ENCODE measurements at regions not wholly inside any gene's neighbourhood (a gene's known extent, or its start where the extent isn't known, plus 50 kb on each side); places are given as distances from the start of the nearest gene placed in this dataset.

GRCh38 chr1:71311376-71311775 is 230.5 kb upstream of the ZRANB2 start:
- DNase-seq (ENCODE audit: extremely low read depth in 1 of 4, low spot score in 3 of 4) = no peak
- Histone ChIP-seq H3K36me3 (ENCODE audit: control insufficient read depth, insufficient read depth, low read length) (no peaks in the 10 kb centered on the region), H3K9ac (ENCODE audit: insufficient read depth in 1 of 2, low read depth in 2 of 2, low read length in 2 of 2) (no peak overlapping the region), H4K20me1 (replicated peaks; ENCODE audit: control insufficient read depth, insufficient read depth, low read length) (no peaks in the 10 kb centered on the region), H3K27me3 (ENCODE audit: control insufficient read depth in 2 of 2, insufficient read depth in 2 of 2, low read length in 2 of 2) (no peaks in the 10 kb centered on the region), H3K79me2 (ENCODE audit: control insufficient read depth, insufficient read depth, low read length) (no peaks in the 10 kb centered on the region), H2AFZ (ENCODE audit: low read depth, low read length) (no peak overlapping the region), H3K4me2 (ENCODE audit: insufficient read depth, low read length) (no peak overlapping the region), H3K9me3 (replicated peaks; ENCODE audit: control insufficient read depth, insufficient read depth, low read depth, low read length) (no peaks in the 10 kb centered on the region; the same call in 1 of the 2 replicates), H3K4me1 (replicated peaks in 1 of 2; ENCODE audit: control insufficient read depth in 2 of 2, insufficient read depth in 2 of 2, low read length in 2 of 2) (no peaks in the 10 kb centered on the region), H3K4me3 (no peak overlapping the region), H3K27ac (ENCODE audit: extremely low read depth, low read depth, low read length) (no peak overlapping the region), H3K9me1 (ENCODE audit: control insufficient read depth, insufficient read depth, low read length) (no peaks in the 10 kb centered on the region)
- BruUV-seq (replicated peaks) = no TSS peak
- FAIRE-seq = no peak
- in situ Hi-C loops (cut with MboI) (no loop called here), intact Hi-C loops (cut with micrococcal nuclease) (no loop called here)
- ChIA-PET POLR2A (no interaction called here), CTCF (ENCODE audit: low intra/inter-chr PET ratio) (no interaction called here)
- no peak for TF ChIP-seq ZNF253 (CRISPR knock-in tag; conservative IDR thresholded peaks at IDR 0.05)
- TF ChIP-seq DPF2 (IDR thresholded peaks at IDR 0.05) = no peak
- TF ChIP-seq EZH2 (IDR thresholded peaks at IDR 0.05; ENCODE audit: borderline replicate concordance, low read depth, low read length) = no peak
- no peak for TF ChIP-seq RUNX1 (IDR thresholded peaks at IDR 0.05; ENCODE audit: low read depth)
- TF ChIP-seq, protein P1, sequence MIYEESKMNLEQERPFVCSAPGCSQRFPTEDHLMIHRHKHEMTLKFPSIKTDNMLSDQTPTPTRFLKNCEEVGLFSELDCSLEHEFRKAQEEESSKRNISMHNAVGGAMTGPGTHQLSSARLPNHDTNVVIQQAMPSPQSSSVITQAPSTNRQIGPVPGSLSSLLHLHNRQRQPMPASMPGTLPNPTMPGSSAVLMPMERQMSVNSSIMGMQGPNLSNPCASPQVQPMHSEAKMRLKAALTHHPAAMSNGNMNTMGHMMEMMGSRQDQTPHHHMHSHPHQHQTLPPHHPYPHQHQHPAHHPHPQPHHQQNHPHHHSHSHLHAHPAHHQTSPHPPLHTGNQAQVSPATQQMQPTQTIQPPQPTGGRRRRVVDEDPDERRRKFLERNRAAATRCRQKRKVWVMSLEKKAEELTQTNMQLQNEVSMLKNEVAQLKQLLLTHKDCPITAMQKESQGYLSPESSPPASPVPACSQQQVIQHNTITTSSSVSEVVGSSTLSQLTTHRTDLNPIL (CRISPR knock-in tag; IDR thresholded peaks at IDR 0.05) = no peak
- WGBS (ENCODE audit: insufficient coverage, low coverage, missing lambda C conversion rate) = 0% methylated on average over 1 of the region's 1 CpG
- ATAC-seq = no peak

- Histone ChIP-seq H3K4me3 (no peak overlapping the region), H3K9me3 (replicated peaks; ENCODE audit: control insufficient read depth, insufficient read depth, low read depth, low read length) (no peaks in the 10 kb centered on the region), H3K9me1 (ENCODE audit: control insufficient read depth, insufficient read depth, low read length) (no peaks in the 10 kb centered on the region), H3K27ac (ENCODE audit: extremely low read depth, low read depth, low read length) (no peak overlapping the region), H2AFZ (ENCODE audit: low read depth, low read length) (no peak overlapping the region), H3K27me3 (ENCODE audit: control insufficient read depth in 2 of 2, insufficient read depth in 2 of 2, low read length in 2 of 2) (no peaks in the 10 kb centered on the region), H3K4me2 (ENCODE audit: insufficient read depth, low read length) (no peak overlapping the region), H4K20me1 (replicated peaks; ENCODE audit: control insufficient read depth, insufficient read depth, low read length) (no peaks in the 10 kb centered on the region), H3K4me1 (replicated peaks in 1 of 2; ENCODE audit: control insufficient read depth in 2 of 2, insufficient read depth in 2 of 2, low read length in 2 of 2) (no peaks in the 10 kb centered on the region), H3K36me3 (ENCODE audit: control insufficient read depth, insufficient read depth, low read length) (no peaks in the 10 kb centered on the region), H3K79me2 (ENCODE audit: control insufficient read depth, insufficient read depth, low read length) (no peaks in the 10 kb centered on the region), H3K9ac (ENCODE audit: insufficient read depth in 1 of 2, low read depth in 2 of 2, low read length in 2 of 2) (no peak overlapping the region)
- CTCF ChIA-PET (ENCODE audit: low intra/inter-chr PET ratio) = no interaction called here
- POLR2A ChIA-PET = no interaction called here
- ATAC-seq (no peak), DNase-seq (ENCODE audit: extremely low read depth in 1 of 4, low spot score in 3 of 4) (no peak), FAIRE-seq (no peak)
- intact Hi-C loops (cut with micrococcal nuclease) (no loop called here), in situ Hi-C loops (cut with MboI) (no loop called here)
- no TSS peak for BruUV-seq (replicated peaks)
- no peak for TF ChIP-seq MBD2 (IDR thresholded peaks at IDR 0.05; ENCODE audit: borderline replicate concordance, low read depth)
- no peak for TF ChIP-seq NR0B1 (IDR thresholded peaks at IDR 0.05; ENCODE audit: partially characterized antibody)
- TF ChIP-seq UBTF (IDR thresholded peaks at IDR 0.05; ENCODE audit: borderline replicate concordance in 1 of 2, low read depth in 2 of 2, low read length in 2 of 2) = no peak
- TF ChIP-seq FOS (IDR thresholded peaks at IDR 0.05; ENCODE audit: extremely low read depth, insufficient read length) = no peak
- no peak for TF ChIP-seq CREB3 (tag; conservative IDR thresholded peaks at IDR 0.05; ENCODE audit: low read depth)
Measured at GRCh38 chr1:71307451-71307850, 226.6 kb upstream of the ZRANB2 start.
